ENCODE measurements at regions not wholly inside any gene's neighbourhood (a gene's known extent, or its start where the extent isn't known, plus 50 kb on each side); places are given as distances from the start of the nearest gene placed in this dataset.
"Not testable (repeated sequence)": the region's sequence is repeated elsewhere in the genome, so short reads cannot be mapped to it uniquely, and the experiment has no call there.

- TF ChIP-seq CTCF (IDR thresholded peaks at IDR 0.05); EZH2 (IDR thresholded peaks at IDR 0.05; ENCODE audit: borderline replicate concordance, insufficient read depth, low read depth, low read length, poor library complexity, severe bottlenecking): not testable (repeated sequence)
These were observed 128.4 kb upstream of the FOXD4L5 start for GRCh38 chr9:65413371-65413770.

Measured in B cell (primary cell).